SHP77 (cell line): ENCODE measurements at regions not wholly inside any gene's neighbourhood (a gene's known extent, or its start where the extent isn't known, plus 50 kb on each side); places are given as distances from the start of the nearest gene placed in this dataset.

Experiments used
- DNase-seq, 2 experiments: peaks; one replicate each; lab custom pipeline; 2025; lab: John Stamatoyannopoulos, UW

- no peak for DNase-seq
Observed at GRCh38 chr14:101025696-101026095, 122.2 kb upstream of the RTL1 start.

GRCh38 chr14:101026341-101026740 lies 122.8 kb upstream of the RTL1 start:
- DNase-seq, result no peak

DNA sequence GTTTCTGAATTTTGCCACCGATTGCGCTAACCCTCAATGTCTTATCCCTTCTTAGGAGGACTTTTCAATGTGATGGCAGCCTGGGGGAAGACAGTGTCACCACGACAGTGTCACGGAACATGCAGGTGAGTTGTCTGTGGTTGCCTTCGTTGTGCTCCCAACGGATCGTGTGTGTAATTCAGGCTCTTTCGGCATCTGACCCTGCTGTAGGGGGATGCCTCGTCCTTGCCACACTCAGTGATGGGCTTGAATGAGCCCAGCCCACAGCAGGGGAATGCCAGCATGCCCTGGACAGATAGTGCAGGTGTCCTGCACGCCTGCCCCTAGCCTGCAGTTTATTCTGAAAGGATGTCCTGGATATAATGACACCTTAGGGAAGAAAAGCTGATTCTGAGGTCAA lies 123.8 kb upstream of the RTL1 start:
- DNase-seq, result no peak

DNA sequence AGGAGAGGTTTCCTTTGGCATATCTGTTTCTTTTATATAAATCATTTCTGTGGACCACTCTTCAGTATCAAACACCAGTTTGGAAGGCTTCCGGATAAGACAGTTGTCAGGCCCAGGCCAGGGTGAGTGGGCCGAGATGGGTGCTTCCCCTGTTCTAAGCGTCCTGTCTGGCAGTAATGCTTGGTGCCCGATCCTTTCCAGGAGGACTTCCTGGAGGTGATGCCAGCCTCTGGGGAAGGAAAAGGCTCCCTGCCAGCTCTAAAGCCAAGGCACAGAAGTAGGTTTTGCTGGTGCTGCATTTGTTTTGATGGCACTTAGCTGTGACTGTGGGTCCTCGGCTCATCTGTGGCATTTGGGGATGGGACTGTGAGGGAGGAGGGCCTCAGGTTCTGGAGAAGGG lies 124.4 kb upstream of the RTL1 start:
- no peak for DNase-seq

DNA sequence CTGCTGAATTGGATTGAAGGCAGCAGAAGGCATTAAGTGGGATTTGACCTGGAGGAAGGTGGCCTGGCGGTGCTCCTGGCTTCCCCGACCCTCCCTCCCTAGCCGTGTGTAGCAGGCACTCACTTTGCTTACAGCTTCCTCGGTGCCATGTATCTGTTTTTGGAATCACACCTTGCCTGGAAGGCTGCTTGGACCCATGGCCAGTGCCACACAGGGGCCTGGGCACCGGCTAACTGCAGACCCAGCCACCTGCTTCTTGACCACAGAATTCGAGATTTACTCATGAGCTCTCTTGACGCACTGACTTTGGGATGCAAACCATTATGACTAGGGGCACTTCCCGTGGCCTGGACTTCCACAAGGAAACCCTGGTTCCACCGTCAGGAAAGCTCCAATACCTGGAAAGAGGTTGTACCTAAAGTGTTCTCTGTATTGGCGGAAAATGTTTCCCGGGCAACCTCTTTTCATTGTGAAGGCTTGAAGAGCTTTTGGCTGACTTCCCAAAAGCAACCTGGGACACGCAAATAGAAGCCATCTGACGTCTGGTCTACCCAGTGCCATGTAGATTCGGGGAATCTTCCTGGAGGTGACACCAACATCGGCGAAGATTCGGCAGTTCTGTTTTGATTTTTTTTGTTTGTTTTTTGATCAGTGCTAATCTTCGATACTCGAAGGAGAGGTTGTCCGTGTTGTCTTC lies 125.6 kb upstream of the RTL1 start:
- peak in 1 of 2 experiments; percentile 29 for DNase-seq

GRCh38 chr14:101029668-101030290 lies 126.3 kb upstream of the RTL1 start:
- DNase-seq, result peak; percentile 65 to 66

DNA sequence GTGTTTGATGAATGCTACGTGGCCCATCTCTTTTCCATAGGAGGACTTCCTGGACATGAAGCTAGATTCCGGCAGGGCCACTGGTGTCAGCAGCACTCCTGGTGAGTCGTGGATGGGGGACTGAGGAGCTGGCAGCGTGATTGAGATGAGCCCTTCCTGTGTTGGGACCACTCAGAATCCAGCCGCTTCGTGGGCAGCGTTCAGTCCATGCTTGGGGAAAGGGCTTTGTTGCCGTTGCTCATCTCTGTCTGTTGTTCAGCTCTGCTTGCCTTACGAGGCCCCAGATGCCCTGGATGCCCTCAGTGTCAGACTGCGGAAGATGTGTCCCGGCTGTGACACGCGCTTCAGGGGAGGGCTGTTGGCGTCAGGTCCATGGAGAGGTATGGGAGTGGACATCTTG lies 127.1 kb upstream of the RTL1 start:
- no peak for DNase-seq

DNA sequence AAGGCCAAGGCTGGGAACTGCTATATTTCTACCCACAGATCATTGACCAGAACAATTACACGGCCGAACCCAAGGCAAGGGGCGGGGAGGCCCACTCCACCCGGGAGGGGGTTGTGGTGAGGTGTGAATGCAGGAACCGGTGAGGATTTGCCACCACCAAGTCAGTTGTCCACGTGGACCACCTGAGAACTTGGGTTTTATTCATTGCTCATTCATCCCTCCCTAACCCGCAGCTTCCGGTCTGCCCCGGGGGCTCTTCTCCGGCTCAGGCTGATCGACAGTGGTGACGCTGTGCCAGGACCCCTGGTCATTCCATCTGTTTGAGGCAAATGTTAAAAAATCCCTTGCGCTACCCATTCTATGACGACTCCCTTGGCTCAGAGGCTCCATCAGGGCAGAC lies 127.7 kb upstream of the RTL1 start:
- no peak for DNase-seq

DNA sequence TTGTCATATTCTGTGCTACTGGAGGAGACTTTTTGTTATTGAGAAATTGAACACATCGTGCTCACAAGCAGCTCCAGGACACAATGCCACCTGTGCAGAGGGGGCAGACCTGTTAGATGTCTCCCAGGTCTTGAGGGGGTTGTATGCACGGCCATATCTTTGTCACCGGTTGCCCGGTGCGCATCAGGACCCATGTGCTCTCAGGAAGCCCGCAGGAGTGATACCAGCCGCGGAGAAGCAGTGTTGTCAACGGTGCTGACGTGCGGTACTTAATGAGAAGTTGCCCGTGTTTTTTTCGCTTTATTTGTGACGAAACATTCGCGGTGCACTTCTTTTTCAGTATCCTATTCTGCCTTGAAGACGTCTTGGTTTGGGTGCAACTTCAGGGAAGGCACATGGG lies 128.2 kb upstream of the RTL1 start:
- DNase-seq, result no peak

DNA sequence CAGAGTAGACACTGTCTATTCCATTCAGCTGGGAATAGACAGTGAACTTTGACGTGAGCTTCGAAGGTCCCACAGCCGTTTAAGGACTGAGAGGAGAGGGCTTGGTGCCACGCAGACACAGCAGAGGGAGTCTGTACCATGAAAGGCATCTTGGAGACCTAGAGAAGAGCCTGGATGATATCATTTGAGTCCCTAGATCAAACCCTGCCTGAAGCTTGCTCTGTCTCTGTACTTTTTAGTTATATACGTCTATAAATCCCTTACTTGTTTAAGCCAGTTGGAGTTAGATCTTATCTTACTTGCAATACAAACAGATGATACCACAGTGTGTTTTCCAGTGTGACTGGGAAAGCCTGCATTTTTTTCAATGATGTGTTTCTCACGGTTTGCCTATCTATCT lies 128.9 kb upstream of the RTL1 start:
- no peak for DNase-seq

DNA sequence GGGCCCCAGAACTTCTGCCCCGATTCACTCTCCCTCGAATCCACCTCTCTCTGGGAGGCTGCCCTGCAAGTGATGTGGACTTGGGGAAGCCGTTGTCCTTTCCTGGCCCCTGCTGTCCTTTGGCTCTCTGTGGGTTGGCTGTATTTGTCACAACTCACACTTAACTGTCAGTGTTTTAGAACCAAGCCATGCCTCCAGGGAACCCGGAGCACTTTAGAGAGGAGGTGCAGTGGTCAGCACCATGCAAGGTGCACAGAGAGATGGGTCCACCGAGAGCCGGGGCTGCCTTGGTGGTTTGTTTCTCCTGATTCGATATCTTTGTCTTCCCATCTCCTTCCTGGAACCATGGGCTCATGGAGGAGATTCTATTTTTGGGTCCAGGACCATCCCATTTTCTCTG lies 129.5 kb upstream of the RTL1 start:
- no peak for DNase-seq

DNA sequence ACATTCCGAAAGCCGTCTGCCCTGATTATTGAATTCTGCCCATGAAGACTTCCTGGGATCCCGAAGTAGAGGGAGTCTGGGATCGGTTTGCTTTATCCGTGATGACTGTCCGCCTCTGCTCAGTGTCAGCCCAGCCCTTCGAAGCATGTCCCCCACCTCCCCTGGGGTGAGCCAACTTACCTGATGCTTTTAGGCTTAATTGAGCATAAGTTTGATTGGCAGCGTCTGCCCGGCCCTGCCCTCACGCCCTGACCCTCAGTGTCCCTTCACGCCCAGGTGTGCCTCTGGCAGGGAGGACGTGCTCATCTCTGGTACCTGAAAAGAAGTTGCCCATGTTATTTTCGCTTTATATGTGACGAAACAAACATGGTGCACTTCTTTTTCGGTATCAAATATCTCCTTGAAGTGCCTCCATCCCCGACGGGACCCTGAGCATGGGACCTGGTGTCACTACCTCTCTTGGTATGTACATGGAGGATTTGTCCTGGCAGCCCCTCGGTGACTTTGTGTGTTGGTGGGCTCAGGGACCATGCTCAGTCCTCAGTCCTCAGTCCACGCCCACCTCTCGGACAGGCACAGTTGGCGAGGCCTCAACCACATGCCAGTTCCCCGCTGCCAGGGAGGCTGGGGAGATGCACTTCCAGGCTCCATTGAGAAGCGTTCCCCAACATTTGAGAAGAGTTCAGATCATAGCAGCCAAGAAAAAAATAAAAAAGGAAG lies 130.1 kb upstream of the RTL1 start:
- no peak for DNase-seq

GRCh38 chr14:101034986-101035385 lies 131.5 kb upstream of the RTL1 start:
- no peak for DNase-seq

GRCh38 chr14:101035466-101036225 lies 132.1 kb upstream of the RTL1 start:
- no peak for DNase-seq

DNA sequence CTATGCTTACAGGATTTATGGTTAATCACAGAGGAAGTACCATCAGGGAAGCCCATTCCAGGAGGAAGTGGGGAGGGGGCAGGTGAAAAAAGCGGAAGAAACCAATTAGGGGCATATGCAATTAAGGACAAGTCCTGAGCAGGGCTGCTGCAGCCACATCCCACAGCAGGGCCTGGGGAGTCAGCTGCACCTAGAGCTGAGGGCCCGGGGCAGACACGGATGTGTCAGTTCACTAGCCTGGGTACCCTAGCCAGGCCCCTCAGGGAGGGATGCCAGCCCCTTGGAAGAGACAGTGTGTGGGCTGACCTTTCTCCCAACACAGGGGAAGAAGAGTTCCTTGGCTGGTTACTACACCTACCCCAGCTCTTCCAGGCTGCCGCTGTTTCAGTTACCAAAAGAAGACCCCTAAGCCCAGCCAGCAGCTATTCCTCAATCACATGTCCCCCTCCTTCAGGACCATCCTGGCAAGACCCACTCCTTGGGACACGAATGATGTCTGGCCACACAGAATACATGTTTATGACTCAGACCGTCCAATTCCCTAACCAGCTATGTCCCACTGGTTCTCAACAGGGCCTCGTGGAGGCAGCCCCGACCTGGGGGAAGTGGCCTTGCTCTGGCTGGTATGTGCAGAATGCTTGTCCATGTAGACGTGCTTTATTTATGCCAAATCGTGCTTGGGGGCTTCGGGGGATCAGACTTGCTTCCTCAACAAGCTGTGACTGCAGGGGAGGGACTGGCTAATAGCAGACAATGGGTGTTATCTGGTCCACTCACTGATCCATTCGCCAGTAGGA lies 133.7 kb upstream of the RTL1 start:
- no peak for DNase-seq

GRCh38 chr14:101039031-101039754 lies 135.7 kb upstream of the RTL1 start:
- no peak for DNase-seq

DNA sequence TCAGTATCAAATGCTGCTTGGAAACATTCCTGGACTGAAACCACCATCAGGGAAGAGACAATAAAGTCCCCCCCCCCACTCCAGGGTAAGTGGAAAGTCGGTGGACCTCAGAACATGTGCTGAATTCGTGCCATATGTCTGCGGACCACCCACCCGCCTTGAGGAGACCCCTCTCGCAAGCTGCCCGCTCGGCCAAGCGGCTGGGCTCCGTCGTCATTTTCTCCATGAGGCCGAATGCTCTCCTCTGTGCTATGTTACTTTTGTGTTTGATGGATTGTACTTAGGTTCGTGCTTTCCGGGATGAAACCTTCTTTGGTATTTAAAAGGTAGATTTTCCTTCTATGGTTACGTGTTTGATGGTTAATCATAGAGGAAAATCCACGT lies 136.2 kb upstream of the RTL1 start:
- no peak for DNase-seq

DNA sequence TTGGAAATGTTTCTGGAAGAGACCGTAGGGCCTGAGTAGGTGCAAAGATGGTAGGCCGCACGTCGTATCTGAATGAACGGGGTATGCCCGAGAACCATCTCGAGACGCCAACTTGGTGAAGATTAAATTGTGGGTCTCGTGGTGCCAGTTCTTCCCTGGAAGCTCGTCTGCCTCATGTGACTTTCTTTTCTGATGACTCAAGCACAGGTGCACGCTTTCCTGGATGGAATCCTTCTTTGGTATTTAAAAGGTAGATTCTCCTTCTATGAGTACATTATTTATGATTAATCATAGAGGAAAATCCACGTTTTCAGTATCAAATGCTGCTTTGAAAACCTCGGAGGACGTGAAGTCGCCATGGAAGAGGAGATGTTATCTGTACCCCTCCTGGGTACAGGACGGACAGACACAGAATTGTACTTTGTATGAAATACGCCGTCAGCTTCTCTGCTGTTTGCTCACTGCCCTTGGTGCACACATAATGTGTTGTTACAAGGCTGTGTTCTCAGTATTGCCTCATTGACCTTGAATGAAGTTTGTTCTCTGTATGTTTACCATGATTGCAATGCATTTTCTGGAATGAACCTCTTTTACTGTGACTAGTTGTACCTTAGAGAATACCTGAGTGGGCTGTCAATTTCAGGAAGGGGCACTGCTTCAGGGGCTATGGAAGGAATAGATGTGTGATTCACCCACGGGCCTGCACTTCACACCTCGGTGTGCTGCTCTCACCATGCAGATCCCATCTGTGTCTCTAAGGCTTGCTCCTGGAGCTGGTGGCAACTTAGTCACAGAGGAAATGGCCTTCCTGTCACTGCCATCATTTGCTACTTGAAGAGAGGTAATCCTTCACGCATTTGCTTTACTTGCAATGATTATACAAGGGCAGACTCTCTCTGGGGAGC lies 137.3 kb upstream of the RTL1 start:
- no peak for DNase-seq

- DNase-seq, result no peak
Observed at GRCh38 chr14:101043891-101044290, 140.4 kb upstream of the RTL1 start.

- no peak for DNase-seq
Observed at GRCh38 chr14:101044741-101045140, 141.2 kb upstream of the RTL1 start.
